Endothelial cell (in vitro differentiated cells): ENCODE measurements at regions not wholly inside any gene's neighbourhood (a gene's known extent, or its start where the extent isn't known, plus 50 kb on each side); places are given as distances from the start of the nearest gene placed in this dataset.

Experiments used
- DNase-seq: peaks from one replicate; pipeline ENCODE4 v3.0.0; 2021; ENCODE audit warnings: low spot score
- H3K27ac Mint-ChIP-seq: one replicate; pipeline ENCODE4 v1.8.0; 2021; ENCODE audit warnings: mixed read lengths, inconsistent platforms; ENCODE audit not compliant: unreplicated experiment
- H3K27me3 Mint-ChIP-seq: one replicate; pipeline ENCODE4 v1.8.0; 2021; ENCODE audit warnings: mild to moderate bottlenecking, moderate library complexity, mixed read lengths, inconsistent platforms; ENCODE audit not compliant: unreplicated experiment
- H3K36me3 Mint-ChIP-seq: one replicate; pipeline ENCODE4 v1.8.0; 2021; ENCODE audit warnings: mild to moderate bottlenecking, low read depth, mixed read lengths, inconsistent platforms; ENCODE audit not compliant: unreplicated experiment
- H3K4me1 Mint-ChIP-seq: one replicate; pipeline ENCODE4 v1.8.0; 2021; ENCODE audit warnings: mild to moderate bottlenecking, mixed read lengths, inconsistent platforms; ENCODE audit not compliant: unreplicated experiment
- H3K4me3 Mint-ChIP-seq: one replicate; pipeline ENCODE4 v1.8.0; 2021; ENCODE audit warnings: mild to moderate bottlenecking, mixed read lengths, inconsistent platforms; ENCODE audit not compliant: unreplicated experiment
- H3K9me3 Mint-ChIP-seq: one replicate; pipeline ENCODE4 v1.8.0; 2021; ENCODE audit warnings: mixed read lengths, inconsistent platforms; ENCODE audit not compliant: unreplicated experiment
- CTCF ChIP-seq: fragments of 200-600 bp; sonication (generic); IDR thresholded peaks from one replicate; pipeline ENCODE4 v1.5.0; 2021; ENCODE audit warnings: antibody characterized with exemption; ENCODE audit not compliant: unreplicated experiment

- no peaks in the 10 kb centered on the region for H3K9me3 Mint-ChIP-seq
- no peak overlapping the region for H3K4me3 Mint-ChIP-seq
- no peaks in the 10 kb centered on the region for H3K4me1 Mint-ChIP-seq
- no peaks in the 10 kb centered on the region for H3K27me3 Mint-ChIP-seq
- no peak overlapping the region for H3K27ac Mint-ChIP-seq
- DNase-seq, result no peak
- H3K36me3 Mint-ChIP-seq, result no peaks in the 10 kb centered on the region
- no peak for TF ChIP-seq CTCF
Observed at GRCh38 chr3:40637906-40638305, 113.1 kb downstream of the ZNF621 start.

GRCh38 chr3:40639006-40639405 lies 114.2 kb downstream of the ZNF621 start:
- Mint-ChIP-seq H3K27ac (no peak overlapping the region), H3K4me1 (no peaks in the 10 kb centered on the region), H3K9me3 (no peaks in the 10 kb centered on the region), H3K36me3 (no peaks in the 10 kb centered on the region), H3K27me3 (no peaks in the 10 kb centered on the region), H3K4me3 (no peak overlapping the region)
- TF ChIP-seq CTCF, result no peak
- DNase-seq, result no peak

- no peak for DNase-seq
- no peak overlapping the region for H3K27ac Mint-ChIP-seq
- no peaks in the 10 kb centered on the region for H3K36me3 Mint-ChIP-seq
Observed at GRCh38 chr3:40642812-40643211, 118.1 kb downstream of the ZNF621 start.

GRCh38 chr3:40645883-40646282 lies 121.1 kb downstream of the ZNF621 start:
- no peak for DNase-seq
- Mint-ChIP-seq H3K27me3 (no peaks in the 10 kb centered on the region), H3K9me3 (no peaks in the 10 kb centered on the region), H3K4me3 (no peak overlapping the region), H3K4me1 (peaks cover 3% of the 10 kb centered on the region), H3K36me3 (no peaks in the 10 kb centered on the region), H3K27ac (no peak overlapping the region)
- TF ChIP-seq CTCF, result no peak

More at GRCh38 chr3:40642812-40643211, 118.1 kb downstream of the ZNF621 start:
- no peaks in the 10 kb centered on the region for H3K27me3 Mint-ChIP-seq
- H3K4me1 Mint-ChIP-seq, result no peaks in the 10 kb centered on the region
- H3K9me3 Mint-ChIP-seq, result no peaks in the 10 kb centered on the region
- H3K4me3 Mint-ChIP-seq, result no peak overlapping the region
- TF ChIP-seq CTCF, result no peak

- Mint-ChIP-seq H3K4me1 (peaks cover 3% of the 10 kb centered on the region), H3K27me3 (peaks cover 5% of the 10 kb centered on the region), H3K36me3 (no peaks in the 10 kb centered on the region), H3K9me3 (no peaks in the 10 kb centered on the region), H3K27ac (no peak overlapping the region), H3K4me3 (no peak overlapping the region)
- DNase-seq, result no peak
- no peak for TF ChIP-seq CTCF
Observed at GRCh38 chr3:40649346-40649745, 124.6 kb downstream of the ZNF621 start.
